Adipocyte (in vitro differentiated cells): ENCODE measurements at regions not wholly inside any gene's neighbourhood (a gene's known extent, or its start where the extent isn't known, plus 50 kb on each side); places are given as distances from the start of the nearest gene placed in this dataset.
A peak's percentile ranks its signal among the peaks of the same experiment; 100 is the strongest.
"Not testable (repeated sequence)": the region's sequence is repeated elsewhere in the genome, so short reads cannot be mapped to it uniquely, and the experiment has no call there.

Experiments used
- DNase-seq: peaks from one replicate; pipeline ENCODE4 v3.0.0-alpha.2; 2015; ENCODE audit warnings: low read depth
- H3K27me3 ChIP-seq: replicated peaks from 2 replicates; pipeline ENCODE4 v1.7.0; 2013; ENCODE audit warnings: mild to moderate bottlenecking, low read length, moderate library complexity; ENCODE audit not compliant: control insufficient read depth, insufficient read depth
- H3K36me3 ChIP-seq: 2 replicates; pipeline ENCODE4 v1.7.0; 2013; ENCODE audit warnings: low read length, mild to moderate bottlenecking, moderate library complexity; ENCODE audit not compliant: control insufficient read depth, insufficient read depth, severe bottlenecking
- H3K4me1 ChIP-seq: 2 replicates; pipeline ENCODE4 v1.7.0; 2013; ENCODE audit warnings: mild to moderate bottlenecking, low read length, moderate library complexity; ENCODE audit not compliant: control insufficient read depth, insufficient read depth
- H3K4me3 ChIP-seq: 2 replicates; pipeline ENCODE4 v1.7.0; 2013; ENCODE audit warnings: mild to moderate bottlenecking, low read length, moderate library complexity
- H3K9ac ChIP-seq: 2 replicates; pipeline ENCODE4 v1.7.0; 2013; ENCODE audit warnings: mild to moderate bottlenecking, low read length, moderate library complexity
- H3K9me3 ChIP-seq: 2 replicates; pipeline ENCODE4 v1.7.0; 2013; ENCODE audit warnings: mild to moderate bottlenecking, low read length, moderate library complexity; ENCODE audit not compliant: control insufficient read depth

GRCh38 chr14:51582437-51582836 is 69.3 kb upstream of the FRMD6 start:
- no peak for DNase-seq
- no peak overlapping the region for H3K4me3 ChIP-seq
- no peaks in the 10 kb centered on the region for H3K27me3 ChIP-seq
- no peaks in the 10 kb centered on the region for H3K36me3 ChIP-seq
- peaks cover 12% of the 10 kb centered on the region for H3K4me1 ChIP-seq
- no peak overlapping the region for H3K9ac ChIP-seq
- no peaks in the 10 kb centered on the region for H3K9me3 ChIP-seq

GRCh38 chr14:51585055-51585454 is 66.7 kb upstream of the FRMD6 start:
- no peaks in the 10 kb centered on the region for H3K9me3 ChIP-seq
- no peak for DNase-seq
- no peak overlapping the region for H3K9ac ChIP-seq
- H3K36me3 ChIP-seq = no peaks in the 10 kb centered on the region
- H3K27me3 ChIP-seq = no peaks in the 10 kb centered on the region
- H3K4me1 ChIP-seq = peaks cover 12% of the 10 kb centered on the region
- H3K4me3 ChIP-seq = no peak overlapping the region

DNA sequence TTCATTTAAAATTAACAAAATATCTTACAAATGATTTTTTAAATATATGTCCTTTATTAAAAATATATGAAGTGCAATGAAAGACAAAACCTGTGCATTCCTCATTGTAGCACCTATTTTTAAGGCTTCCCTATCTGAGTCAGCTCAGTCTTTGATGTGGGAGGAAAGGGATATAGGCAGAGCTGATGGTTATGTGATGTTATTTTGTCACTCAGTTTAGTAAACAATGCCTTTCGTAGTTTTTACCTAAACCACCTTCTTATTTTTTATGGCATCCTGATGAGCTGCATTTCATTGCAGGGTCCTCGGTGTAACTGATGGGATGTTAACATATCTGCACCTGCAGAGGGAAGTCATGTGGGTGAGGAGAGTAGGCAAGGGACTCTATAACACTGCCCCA is 58.9 kb upstream of the FRMD6 start:
- H3K27me3 ChIP-seq = no peaks in the 10 kb centered on the region
- no peak overlapping the region for H3K9ac ChIP-seq
- H3K36me3 ChIP-seq = no peaks in the 10 kb centered on the region
- no peak for DNase-seq
- no peaks in the 10 kb centered on the region for H3K9me3 ChIP-seq
- no peak overlapping the region for H3K4me3 ChIP-seq
- peaks cover 8% of the 10 kb centered on the region for H3K4me1 ChIP-seq

GRCh38 chr14:51593397-51593796 is 58.3 kb upstream of the FRMD6 start:
- H3K9me3 ChIP-seq = no peaks in the 10 kb centered on the region
- H3K9ac ChIP-seq = no peak overlapping the region
- no peak overlapping the region for H3K4me3 ChIP-seq
- no peaks in the 10 kb centered on the region for H3K36me3 ChIP-seq
- peaks cover 12% of the 10 kb centered on the region for H3K4me1 ChIP-seq
- no peak for DNase-seq
- H3K27me3 ChIP-seq = no peaks in the 10 kb centered on the region

- Histone ChIP-seq H3K9ac (no peak overlapping the region), H3K36me3 (no peaks in the 10 kb centered on the region), H3K4me3 (no peak overlapping the region), H3K4me1 (peaks cover 37% of the 10 kb centered on the region), H3K27me3 (no peaks in the 10 kb centered on the region), H3K9me3 (no peaks in the 10 kb centered on the region)
- DNase-seq = no peak
These were observed 55.7 kb upstream of the FRMD6 start for GRCh38 chr14:51595881-51596455.

DNA sequence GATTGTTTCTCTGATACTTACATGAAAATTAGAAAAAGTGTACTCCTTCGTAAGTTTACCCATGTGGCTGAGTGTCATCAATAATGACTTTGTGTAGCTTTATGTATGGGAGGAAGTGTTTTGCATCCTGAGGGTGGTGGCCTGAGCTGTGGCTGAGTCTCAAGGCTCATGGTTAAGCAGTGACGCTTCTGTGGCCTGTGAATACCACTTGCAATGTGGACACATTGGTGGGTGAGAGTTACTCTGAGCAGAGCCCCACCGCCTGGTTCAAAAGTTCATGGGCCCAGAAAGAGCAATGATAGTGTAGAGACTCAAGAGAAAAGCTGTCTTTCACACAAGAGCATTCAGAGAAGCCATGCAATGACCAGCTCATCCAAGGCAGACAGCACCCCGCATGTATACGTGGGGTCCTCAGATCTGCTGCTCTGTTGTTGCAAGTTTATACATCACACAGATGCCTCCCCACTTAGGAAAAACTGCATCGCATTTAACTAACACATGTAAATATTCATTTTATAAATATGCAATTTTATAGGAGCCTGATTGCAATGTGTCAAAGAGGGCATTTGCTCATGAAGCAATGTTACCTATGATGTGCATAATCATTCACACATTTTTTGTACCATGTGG is 55.1 kb upstream of the FRMD6 start:
- peaks cover 44% of the 10 kb centered on the region for H3K4me1 ChIP-seq
- no peak overlapping the region for H3K9ac ChIP-seq
- DNase-seq = no peak
- H3K9me3 ChIP-seq = no peaks in the 10 kb centered on the region
- H3K4me3 ChIP-seq = no peak overlapping the region
- no peaks in the 10 kb centered on the region for H3K27me3 ChIP-seq
- no peaks in the 10 kb centered on the region for H3K36me3 ChIP-seq

- peaks cover 52% of the 10 kb centered on the region for H3K4me1 ChIP-seq
These were observed 54.3 kb upstream of the FRMD6 start for GRCh38 chr14:51597261-51598001.

DNA sequence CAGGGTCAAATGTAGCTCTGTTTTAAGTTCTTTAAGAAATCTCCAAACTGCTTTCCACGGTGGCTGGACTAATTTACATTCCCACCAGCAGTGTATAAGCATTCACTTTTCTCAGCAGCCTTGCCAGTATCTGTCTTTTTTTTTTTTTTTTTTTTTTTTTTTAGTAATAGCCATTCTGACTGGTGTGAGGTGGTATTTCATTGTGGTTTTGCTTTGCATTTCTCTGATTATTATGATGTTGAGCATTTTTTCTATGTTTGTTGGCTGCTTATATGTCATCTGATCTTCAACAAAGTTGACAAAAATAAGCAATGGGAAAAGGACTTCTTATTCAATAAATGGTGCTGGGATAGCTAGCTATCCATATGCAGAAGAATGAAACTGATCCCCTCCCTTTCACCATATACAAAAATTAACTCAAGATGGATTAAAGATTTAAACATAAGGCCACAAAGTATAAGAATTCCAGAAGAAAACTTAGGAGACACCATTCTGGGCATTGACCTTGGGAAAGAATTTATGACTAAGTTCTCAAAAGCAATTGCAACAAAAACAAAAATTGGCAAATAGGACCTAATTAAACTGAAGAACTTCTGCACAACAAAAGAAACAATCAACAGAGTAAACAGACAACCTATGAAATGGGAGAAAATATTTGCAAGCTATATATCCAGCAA is 52.6 kb upstream of the FRMD6 start:
- DNase-seq = peak; percentile 78
- H3K36me3 ChIP-seq, H3K27me3 ChIP-seq, H3K9me3 ChIP-seq: not testable (repeated sequence)
- Histone ChIP-seq H3K9ac (peak overlapping the region; percentile 43), H3K4me1 (peaks cover 68% of the 10 kb centered on the region), H3K4me3 (peak overlapping the region; percentile 18)

More at GRCh38 chr14:51597261-51598001, 54.3 kb upstream of the FRMD6 start:
- Histone ChIP-seq H3K9me3 (no peaks in the 10 kb centered on the region), H3K9ac (no peak overlapping the region), H3K4me3 (no peak overlapping the region), H3K27me3 (no peaks in the 10 kb centered on the region), H3K36me3 (no peaks in the 10 kb centered on the region)
- no peak for DNase-seq

- no peaks in the 10 kb centered on the region for H3K9me3 ChIP-seq
- H3K36me3 ChIP-seq = no peaks in the 10 kb centered on the region
- DNase-seq = no peak
- peaks cover 77% of the 10 kb centered on the region for H3K4me1 ChIP-seq
- H3K27me3 ChIP-seq = no peaks in the 10 kb centered on the region
- no peak overlapping the region for H3K9ac ChIP-seq
- no peak overlapping the region for H3K4me3 ChIP-seq
These were observed 51.1 kb upstream of the FRMD6 start for GRCh38 chr14:51600658-51601057.
